HG03460 (cell line): ENCODE measurements at regions not wholly inside any gene's neighbourhood (a gene's known extent, or its start where the extent isn't known, plus 50 kb on each side); places are given as distances from the start of the nearest gene placed in this dataset.

Experiments used
- ATAC-seq: cut with Tn5 transposase; IDR thresholded peaks from one replicate; pipeline ENCODE4 v1.9.1; 2021; ENCODE audit not compliant: unreplicated experiment

- no peak for ATAC-seq
Observed at GRCh38 chr20:24147479-24147878, 158.9 kb upstream of the GGTLC1 start.

DNA sequence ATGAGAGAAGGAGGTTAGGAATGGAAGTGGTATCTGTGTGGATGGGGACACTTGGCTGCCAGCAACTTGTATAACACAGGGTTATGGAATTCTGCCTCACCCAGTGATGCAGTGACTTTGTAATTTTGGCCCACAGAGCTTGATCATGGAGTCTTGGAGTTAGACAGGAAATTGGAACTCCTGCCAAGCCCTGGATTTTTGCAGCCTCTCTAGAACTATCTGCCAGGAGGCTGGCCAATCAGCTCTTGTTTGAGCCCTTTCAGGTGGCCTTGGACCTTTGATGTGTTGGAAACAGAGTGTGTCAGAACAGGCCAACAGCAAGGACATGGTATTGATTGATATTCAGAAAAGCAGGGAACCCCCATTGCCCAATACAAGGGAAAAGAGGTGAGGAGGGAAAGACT lies 157.7 kb upstream of the GGTLC1 start:
- ATAC-seq, result no peak

GRCh38 chr20:24144371-24144770 lies 155.8 kb upstream of the GGTLC1 start:
- no peak for ATAC-seq

- no peak for ATAC-seq
Observed at GRCh38 chr20:24141111-24141510, 152.5 kb upstream of the GGTLC1 start.

GRCh38 chr20:24139846-24140245 lies 151.3 kb upstream of the GGTLC1 start:
- no peak for ATAC-seq

DNA sequence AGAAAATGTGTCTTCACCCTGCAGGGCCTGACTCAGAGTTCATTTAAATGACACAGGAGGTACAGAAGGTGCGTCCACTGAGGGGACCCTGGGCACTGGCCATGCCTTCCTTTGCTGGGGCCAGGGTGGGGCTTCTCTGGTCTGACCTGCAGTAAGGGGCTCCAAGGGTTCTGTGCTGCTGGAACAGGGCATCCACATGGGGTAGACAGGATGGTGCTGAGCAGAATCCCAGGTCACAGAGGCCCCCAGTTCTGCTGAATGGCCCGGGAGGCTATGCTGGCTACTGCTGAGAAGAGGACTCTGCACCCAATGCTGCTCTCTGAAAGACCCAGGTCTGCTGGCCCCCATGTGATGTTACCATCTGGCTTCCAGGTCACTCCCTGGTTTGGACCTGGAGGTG lies 150.4 kb upstream of the GGTLC1 start:
- no peak for ATAC-seq

DNA sequence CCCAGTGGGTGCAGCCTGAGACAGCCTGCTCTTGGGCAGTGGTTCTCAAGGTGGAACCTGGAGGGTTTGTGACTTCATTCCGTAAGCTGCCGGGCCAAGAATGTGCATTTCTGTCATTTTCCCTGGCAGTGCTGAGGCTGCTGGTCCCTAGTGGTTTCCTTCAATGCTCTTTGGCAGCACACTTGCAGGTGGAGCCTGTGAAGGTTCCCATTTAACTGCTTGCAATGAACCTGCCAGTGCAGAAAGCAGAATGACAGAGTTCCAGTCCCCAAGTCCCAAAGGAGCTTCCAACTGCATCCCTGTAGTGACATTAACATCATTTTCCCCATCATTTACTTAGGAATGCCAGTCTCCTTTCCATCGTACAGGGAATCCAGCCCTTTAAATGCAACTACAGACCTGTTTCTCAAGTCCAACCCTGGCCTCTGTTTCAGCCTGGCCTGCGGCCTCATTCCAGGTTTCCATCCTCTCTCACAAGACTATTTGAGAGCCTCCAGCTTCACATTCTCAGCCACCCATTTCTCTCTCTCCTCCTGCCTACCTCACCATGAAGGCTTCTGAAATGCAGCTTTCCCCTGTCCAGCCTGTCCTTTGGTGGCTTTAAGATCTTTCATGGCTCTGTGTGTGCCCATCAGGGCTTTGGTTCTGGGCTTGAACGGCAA lies 149.7 kb upstream of the GGTLC1 start:
- ATAC-seq, result no peak

DNA sequence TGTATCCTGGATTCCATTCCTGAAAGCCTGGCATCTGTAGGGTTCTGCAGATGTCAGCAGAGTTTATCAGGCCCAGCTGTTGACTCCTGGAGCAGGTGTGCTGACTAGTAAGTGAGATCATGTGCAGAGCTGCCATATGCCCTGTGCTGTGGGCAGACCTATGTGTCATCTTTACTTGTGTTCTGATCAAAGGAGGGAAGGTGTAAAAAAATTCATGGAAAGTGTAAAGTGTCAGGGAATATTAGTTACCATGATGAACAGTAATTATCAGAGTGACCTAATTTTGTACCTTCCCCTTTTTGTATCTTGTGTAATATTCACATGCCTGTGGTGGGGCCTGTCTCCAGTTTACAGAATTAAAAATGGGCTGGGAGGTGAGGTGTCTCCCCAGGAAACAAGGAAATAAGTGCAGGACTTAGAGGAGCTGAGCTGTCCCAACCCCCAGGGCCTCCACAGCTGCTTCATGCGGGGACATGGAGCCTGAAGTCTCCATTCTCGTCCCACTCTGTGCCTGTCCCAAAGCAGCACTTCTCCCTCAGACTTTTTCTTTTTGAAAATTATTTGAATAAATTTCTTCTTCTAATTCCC lies 148.2 kb upstream of the GGTLC1 start:
- ATAC-seq, result no peak

DNA sequence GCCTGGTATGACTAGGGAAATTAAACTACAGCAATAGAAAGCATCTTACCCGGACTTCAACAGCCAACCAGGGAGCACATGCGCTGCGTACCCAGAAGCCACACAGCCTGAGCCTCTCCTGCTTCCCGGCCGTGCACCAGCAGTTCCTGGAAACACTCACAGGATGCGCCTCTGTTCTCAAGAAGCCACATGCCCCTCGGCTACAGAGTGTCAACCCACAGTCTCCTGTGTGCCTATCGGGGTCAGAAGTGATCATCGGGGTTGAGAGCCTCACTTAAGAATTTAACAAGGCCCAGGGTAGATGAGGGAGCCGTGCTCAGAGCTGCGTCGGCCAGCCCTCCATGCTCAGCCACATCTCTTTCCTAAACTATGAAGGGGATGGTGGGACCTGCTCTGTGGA lies 147.2 kb upstream of the GGTLC1 start:
- ATAC-seq, result no peak

GRCh38 chr20:24134930-24135329 lies 146.4 kb upstream of the GGTLC1 start:
- ATAC-seq, result no peak

GRCh38 chr20:24134284-24134683 lies 145.7 kb upstream of the GGTLC1 start:
- no peak for ATAC-seq

- no peak for ATAC-seq
Observed at GRCh38 chr20:24132246-24132645, 143.7 kb upstream of the GGTLC1 start.

DNA sequence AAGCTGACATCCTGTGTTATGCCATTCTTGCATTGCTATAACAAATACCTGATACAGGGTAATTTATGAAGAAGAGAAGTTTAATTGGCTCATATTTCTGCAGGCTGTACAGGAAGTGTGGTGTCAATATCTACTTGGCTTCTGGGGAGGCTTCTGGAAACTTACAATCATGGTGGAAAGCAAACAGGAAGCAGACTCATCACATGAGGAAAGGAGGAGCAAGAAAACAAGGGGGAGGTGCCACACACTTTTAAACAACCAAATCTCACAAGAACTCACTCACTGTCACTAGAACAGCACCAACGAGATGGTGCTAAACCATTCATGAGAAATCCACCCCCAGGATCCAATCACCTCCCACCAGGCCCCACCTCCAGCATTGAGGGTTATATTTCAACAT lies 143.1 kb upstream of the GGTLC1 start:
- ATAC-seq, result no peak

DNA sequence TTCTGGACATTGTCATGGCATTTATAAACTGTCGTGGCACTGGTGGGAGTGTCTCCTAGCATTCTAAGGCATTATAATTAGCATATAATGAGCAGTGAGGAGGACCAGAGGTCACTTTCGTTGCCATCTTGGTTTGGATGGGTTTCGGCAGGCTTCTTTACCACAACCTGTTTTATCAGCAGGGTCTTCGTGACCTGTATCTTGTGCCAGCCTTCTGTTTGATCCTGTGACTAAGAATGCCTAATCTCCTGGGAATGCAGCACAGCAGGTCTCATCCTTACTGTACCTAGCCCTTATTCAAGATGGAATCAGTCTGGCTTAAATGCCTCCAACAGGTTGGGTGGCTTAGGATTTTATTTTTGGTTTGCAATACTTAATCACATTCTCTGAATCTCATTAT lies 142.7 kb upstream of the GGTLC1 start:
- no peak for ATAC-seq

- ATAC-seq, result no peak
Observed at GRCh38 chr20:24129641-24130040, 141.1 kb upstream of the GGTLC1 start.

GRCh38 chr20:24124951-24125650 lies 136.5 kb upstream of the GGTLC1 start:
- ATAC-seq, result no peak

GRCh38 chr20:24124003-24124402 lies 135.4 kb upstream of the GGTLC1 start:
- ATAC-seq, result no peak

DNA sequence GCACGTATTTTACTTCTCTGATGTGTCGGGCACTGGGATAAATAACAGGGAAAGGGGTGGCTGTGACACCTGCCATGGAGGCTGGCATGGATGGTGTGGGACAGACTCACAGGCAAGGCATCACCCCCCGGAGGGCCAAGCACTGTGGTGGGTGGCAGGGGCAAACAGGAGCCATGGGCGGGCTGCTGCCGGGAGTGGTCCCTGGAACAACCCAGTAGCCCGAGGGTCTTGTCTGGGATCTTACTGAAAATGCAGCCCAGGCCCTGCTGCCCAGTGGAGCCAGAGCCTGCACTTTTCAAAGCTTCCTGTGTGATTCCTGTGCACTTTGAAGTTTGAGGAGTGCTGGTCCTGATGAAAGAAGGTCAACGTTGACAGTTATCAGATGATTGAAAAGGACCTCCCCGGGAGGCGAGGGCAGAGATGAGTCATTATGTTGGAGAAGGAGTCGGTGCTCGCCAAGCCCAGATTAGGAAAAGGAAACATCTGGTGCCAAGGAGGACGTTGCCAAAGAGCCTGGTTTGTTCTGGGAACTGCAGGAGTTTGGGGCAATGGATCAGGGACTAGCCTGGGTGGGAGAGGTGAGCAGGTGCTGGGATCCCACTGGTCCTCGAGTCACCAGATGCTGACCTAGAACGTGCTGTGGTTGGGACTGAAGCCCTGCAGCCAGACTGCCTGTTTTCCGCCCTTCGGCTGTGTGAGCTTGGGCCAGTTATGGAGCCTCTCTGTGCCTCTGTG lies 130.0 kb upstream of the GGTLC1 start:
- no peak for ATAC-seq

GRCh38 chr20:24118034-24118433 lies 129.5 kb upstream of the GGTLC1 start:
- no peak for ATAC-seq

DNA sequence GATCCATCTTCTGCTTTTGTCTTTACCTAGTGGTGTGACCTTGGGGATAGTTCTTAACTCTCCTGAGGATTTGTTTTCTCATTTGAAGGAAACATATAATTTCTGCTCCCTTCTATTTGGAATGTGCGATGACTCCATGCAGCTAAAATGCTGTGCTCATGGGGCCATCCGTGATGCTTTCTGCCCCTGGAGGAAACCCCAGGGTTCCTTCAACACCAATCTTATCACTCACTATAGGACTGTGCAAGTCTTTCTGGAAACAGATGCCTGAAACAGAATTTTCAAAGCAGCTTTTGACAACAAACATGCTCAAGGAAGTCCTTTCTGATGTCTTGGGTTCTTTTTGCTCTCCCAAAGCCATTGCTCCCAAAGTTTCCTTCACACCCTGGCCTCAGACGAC lies 128.8 kb upstream of the GGTLC1 start:
- no peak for ATAC-seq

DNA sequence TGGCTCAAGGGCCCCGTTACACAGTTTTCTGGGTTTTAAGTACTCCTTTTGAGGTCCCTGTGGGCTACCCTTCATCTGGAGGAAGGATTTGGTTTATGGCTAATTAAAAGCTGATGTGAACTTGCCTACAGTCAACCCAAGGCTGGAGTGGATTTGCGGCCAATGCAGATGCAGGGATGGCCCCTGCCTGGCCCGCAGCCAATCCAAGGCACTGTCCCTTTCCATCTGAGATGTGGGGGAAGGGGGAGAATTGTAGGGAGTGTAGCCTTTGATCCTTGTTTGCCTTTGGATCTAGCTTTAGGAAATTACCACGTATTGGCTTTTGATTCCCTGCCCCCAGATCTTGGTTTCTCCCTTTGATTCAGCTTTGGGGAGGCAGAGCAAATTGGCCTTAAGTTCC lies 128.0 kb upstream of the GGTLC1 start:
- no peak for ATAC-seq

- no peak for ATAC-seq
Observed at GRCh38 chr20:24112360-24112759, 123.8 kb upstream of the GGTLC1 start.
